ENCODE measurements at regions not wholly inside any gene's neighbourhood (a gene's known extent, or its start where the extent isn't known, plus 50 kb on each side); places are given as distances from the start of the nearest gene placed in this dataset.
"Not testable (repeated sequence)": the region's sequence is repeated elsewhere in the genome, so short reads cannot be mapped to it uniquely, and the experiment has no call there.

DNA sequence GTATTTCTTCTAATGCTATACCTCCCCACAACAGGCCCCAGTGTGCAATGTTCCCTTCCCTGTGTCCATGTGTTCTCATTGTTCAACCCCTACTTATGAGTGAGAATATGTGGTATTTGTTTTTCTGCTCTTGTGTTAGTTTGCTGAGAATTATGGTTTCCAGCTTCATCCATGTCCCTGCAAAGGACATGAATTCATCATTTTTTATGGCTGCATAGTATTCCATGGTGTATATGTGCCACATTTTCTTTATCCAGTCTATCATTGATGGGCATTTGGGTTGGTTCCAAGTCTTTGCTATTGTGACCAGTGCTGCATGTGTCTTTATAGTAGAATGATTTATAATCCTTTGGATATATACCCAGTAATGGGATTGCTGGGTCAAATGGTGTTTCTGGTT, 95.7 kb upstream of the HEY2 start:
- BruUV-seq (replicated peaks); H3K27me3 ChIP-seq (ENCODE audit: control insufficient read depth, insufficient read depth, low read length); POLR2A ChIA-PET (ENCODE audit: unreplicated experiment); H3K9me3 ChIP-seq (ENCODE audit: control insufficient read depth, insufficient read depth, low read length); in situ Hi-C loops (cut with MboI; ENCODE audit: low sequenced_read_pairs); H3K4me1 ChIP-seq (ENCODE audit: control insufficient read depth, insufficient read depth, low read length); H2BK15ac ChIP-seq (ENCODE audit: low read depth, low read length); H3K79me1 ChIP-seq (ENCODE audit: low read depth in 1 of 2, low read length in 2 of 2); ATAC-seq (ENCODE audit: low read depth); H3K23ac ChIP-seq (ENCODE audit: low read depth, low read length); H3K9ac ChIP-seq (ENCODE audit: low read depth, low read length); DNase-seq; H3K36me3 ChIP-seq (ENCODE audit: control insufficient read depth, insufficient read depth, low read length); H3K4me3 ChIP-seq (ENCODE audit: insufficient read depth, low read depth, low read length); H2BK20ac ChIP-seq (ENCODE audit: low read depth, low read length); H2BK120ac ChIP-seq (ENCODE audit: low read depth, low read length); H3K14ac ChIP-seq (replicated peaks; ENCODE audit: low read depth, low read length); dilution Hi-C loops (cut with HindIII; ENCODE audit: low sequenced_read_pairs, unreplicated experiment); H3K27ac ChIP-seq (ENCODE audit: insufficient read depth, low read length); H2AK9ac ChIP-seq (replicated peaks; ENCODE audit: low read depth, low read length, poor library complexity); H4K91ac ChIP-seq (ENCODE audit: insufficient read depth, low read depth, low read length); H3K4ac ChIP-seq (ENCODE audit: low read depth, low read length); CTCF ChIA-PET; intact Hi-C loops (cut with micrococcal nuclease); H3K56ac ChIP-seq (ENCODE audit: extremely low read depth, insufficient read depth, low read length); H4K5ac ChIP-seq (ENCODE audit: low read depth, low read length); H3K9me1 ChIP-seq (ENCODE audit: insufficient read depth, low read length); H2BK5ac ChIP-seq (ENCODE audit: low read depth, low read length, poor library complexity, severe bottlenecking); H3K18ac ChIP-seq (ENCODE audit: low read depth, low read length); H4K20me1 ChIP-seq (ENCODE audit: insufficient read depth, low read length); H3K4me2 ChIP-seq (ENCODE audit: low read depth, low read length); H2AK5ac ChIP-seq (ENCODE audit: low read depth, low read length); H4K8ac ChIP-seq (ENCODE audit: low read depth in 2 of 2, low read length in 2 of 2); H2AFZ ChIP-seq (replicated peaks; ENCODE audit: low read length, poor library complexity): not testable (repeated sequence)
